ENCODE measurements at regions not wholly inside any gene's neighbourhood (a gene's known extent, or its start where the extent isn't known, plus 50 kb on each side); places are given as distances from the start of the nearest gene placed in this dataset.

- POLR2A ChIA-PET: interaction anchor here in 1 of 2 donors (0.6 kb wide), 1 partner anchor 274 kb away, joined by 3 read pairs; no protein-coding TSS in a partner anchor
- Histone ChIP-seq H3K4me3 (ENCODE audit: control insufficient read depth in 1 of 2, extremely low read depth in 1 of 2, low read length in 1 of 2) (no peak overlapping the region), H3K9me3 (no peaks in the 10 kb centered on the region), H3K27ac (ENCODE audit: low read length) (no peak overlapping the region), H3K27me3 (replicated peaks in 1 of 2; ENCODE audit: control insufficient read depth in 2 of 2, extremely low read depth in 1 of 2, insufficient read depth in 2 of 2, low read length in 1 of 2) (no peaks in the 10 kb centered on the region), H3K4me1 (ENCODE audit: control insufficient read depth in 1 of 2, extremely low read depth in 1 of 2, insufficient read depth in 2 of 2, low read length in 2 of 2) (no peaks in the 10 kb centered on the region), H3K36me3 (ENCODE audit: control insufficient read depth in 2 of 2, extremely low read depth in 1 of 2, insufficient read depth in 1 of 2, low read length in 1 of 2) (no peaks in the 10 kb centered on the region)
- CTCF ChIA-PET: no interaction called here
- Mint-ChIP-seq H3K27me3 (peaks cover 5 to 10% of the 10 kb centered on the region in 2 donors), H3K4me1 (no peaks in the 10 kb centered on the region), H3K4me3 (no peak overlapping the region), H3K27ac (no peak overlapping the region), H3K9me3 (peaks cover 0 to 9% (median 5%) of the 10 kb centered on the region in 3 donors), H3K36me3 (no peaks in the 10 kb centered on the region)
- no peak for DNase-seq
- ATAC-seq (replicated peaks in 1 of 4): no peak
- WGBS (ENCODE audit: insufficient coverage): no CpG with 5 or more reads among the region's 4 CpGs
Measured at GRCh38 chr4:17188547-17189400, 290.3 kb upstream of the LDB2 start.

- no peaks in the 10 kb centered on the region for H3K9me3 ChIP-seq
- 49% methylated on average over 2 of the region's 3 CpGs for WGBS (ENCODE audit: insufficient coverage)
Measured at GRCh38 chr4:17188125-17188524, 289.7 kb upstream of the LDB2 start.

GRCh38 chr4:17187003-17187402 lies 288.6 kb upstream of the LDB2 start:
- no peak overlapping the region for H3K27ac Mint-ChIP-seq
- Histone ChIP-seq H3K9me3 (no peaks in the 10 kb centered on the region), H3K27me3 (replicated peaks in 1 of 2; ENCODE audit: control insufficient read depth in 2 of 2, extremely low read depth in 1 of 2, insufficient read depth in 2 of 2, low read length in 1 of 2) (no peaks in the 10 kb centered on the region), H3K4me1 (ENCODE audit: control insufficient read depth in 1 of 2, extremely low read depth in 1 of 2, insufficient read depth in 2 of 2, low read length in 2 of 2) (no peaks in the 10 kb centered on the region), H3K27ac (ENCODE audit: low read length) (no peak overlapping the region), H3K4me3 (ENCODE audit: control insufficient read depth in 1 of 2, extremely low read depth in 1 of 2, low read length in 1 of 2) (no peak overlapping the region), H3K36me3 (ENCODE audit: control insufficient read depth in 2 of 2, extremely low read depth in 1 of 2, insufficient read depth in 1 of 2, low read length in 1 of 2) (no peaks in the 10 kb centered on the region)
- no peaks in the 10 kb centered on the region for H3K4me1 Mint-ChIP-seq
- POLR2A ChIA-PET: no interaction called here
- ATAC-seq (replicated peaks in 1 of 4) (no peak), DNase-seq (no peak)
- WGBS (ENCODE audit: insufficient coverage): 71% methylated on average over 3 of the region's 5 CpGs
- no peaks in the 10 kb centered on the region for H3K36me3 Mint-ChIP-seq
- CTCF ChIA-PET: no interaction called here
- H3K9me3 Mint-ChIP-seq: peaks cover 0 to 9% (median 5%) of the 10 kb centered on the region in 3 donors
- H3K27me3 Mint-ChIP-seq: peaks cover 5 to 13% of the 10 kb centered on the region in 2 donors
- H3K4me3 Mint-ChIP-seq: no peak overlapping the region

More at GRCh38 chr4:17188125-17188524, 289.7 kb upstream of the LDB2 start:
- H3K36me3 ChIP-seq (ENCODE audit: control insufficient read depth in 2 of 2, extremely low read depth in 1 of 2, insufficient read depth in 1 of 2, low read length in 1 of 2): no peaks in the 10 kb centered on the region
- no peaks in the 10 kb centered on the region for H3K27me3 ChIP-seq (replicated peaks in 1 of 2; ENCODE audit: control insufficient read depth in 2 of 2, extremely low read depth in 1 of 2, insufficient read depth in 2 of 2, low read length in 1 of 2)
- Mint-ChIP-seq H3K4me3 (no peak overlapping the region), H3K9me3 (peaks cover 0 to 9% (median 5%) of the 10 kb centered on the region in 3 donors), H3K27ac (no peak overlapping the region), H3K36me3 (no peaks in the 10 kb centered on the region), H3K27me3 (peaks cover 5 to 10% of the 10 kb centered on the region in 2 donors), H3K4me1 (no peaks in the 10 kb centered on the region)
- CTCF ChIA-PET: no interaction called here
- no peak for DNase-seq
- POLR2A ChIA-PET: no interaction called here
- ATAC-seq (replicated peaks in 1 of 4): no peak
- H3K27ac ChIP-seq (ENCODE audit: low read length): no peak overlapping the region
- H3K4me3 ChIP-seq (ENCODE audit: control insufficient read depth in 1 of 2, extremely low read depth in 1 of 2, low read length in 1 of 2): no peak overlapping the region
- H3K4me1 ChIP-seq (ENCODE audit: control insufficient read depth in 1 of 2, extremely low read depth in 1 of 2, insufficient read depth in 2 of 2, low read length in 2 of 2): no peaks in the 10 kb centered on the region

GRCh38 chr4:17182888-17183287 lies 284.4 kb upstream of the LDB2 start:
- no peak overlapping the region for H3K4me3 Mint-ChIP-seq
- WGBS (ENCODE audit: insufficient coverage): 70% methylated on average over 1 of the region's 4 CpGs

GRCh38 chr4:17174751-17175150 lies 276.3 kb upstream of the LDB2 start:
- no peak overlapping the region for H3K4me3 Mint-ChIP-seq
- H3K27ac Mint-ChIP-seq: no peak overlapping the region
- H3K4me1 Mint-ChIP-seq: no peaks in the 10 kb centered on the region
- Histone ChIP-seq H3K9me3 (no peaks in the 10 kb centered on the region), H3K27ac (ENCODE audit: low read length) (no peak overlapping the region), H3K4me1 (ENCODE audit: control insufficient read depth in 1 of 2, extremely low read depth in 1 of 2, insufficient read depth in 2 of 2, low read length in 2 of 2) (no peaks in the 10 kb centered on the region), H3K36me3 (ENCODE audit: control insufficient read depth in 2 of 2, extremely low read depth in 1 of 2, insufficient read depth in 1 of 2, low read length in 1 of 2) (no peaks in the 10 kb centered on the region), H3K4me3 (ENCODE audit: control insufficient read depth in 1 of 2, extremely low read depth in 1 of 2, low read length in 1 of 2) (no peak overlapping the region), H3K27me3 (replicated peaks in 1 of 2; ENCODE audit: control insufficient read depth in 2 of 2, extremely low read depth in 1 of 2, insufficient read depth in 2 of 2, low read length in 1 of 2) (no peaks in the 10 kb centered on the region)
- H3K27me3 Mint-ChIP-seq: peaks cover 6 to 19% of the 10 kb centered on the region in 2 donors
- no peaks in the 10 kb centered on the region for H3K36me3 Mint-ChIP-seq
- CTCF ChIA-PET: no interaction called here
- DNase-seq: no peak
- H3K9me3 Mint-ChIP-seq: peaks cover 0 to 7% (median 0%) of the 10 kb centered on the region in 3 donors
- POLR2A ChIA-PET: no interaction called here
- no peak for ATAC-seq (replicated peaks in 1 of 4)

More at GRCh38 chr4:17182888-17183287, 284.4 kb upstream of the LDB2 start:
- Histone ChIP-seq H3K27ac (ENCODE audit: low read length) (no peak overlapping the region), H3K4me3 (ENCODE audit: control insufficient read depth in 1 of 2, extremely low read depth in 1 of 2, low read length in 1 of 2) (no peak overlapping the region), H3K4me1 (ENCODE audit: control insufficient read depth in 1 of 2, extremely low read depth in 1 of 2, insufficient read depth in 2 of 2, low read length in 2 of 2) (no peaks in the 10 kb centered on the region), H3K36me3 (ENCODE audit: control insufficient read depth in 2 of 2, extremely low read depth in 1 of 2, insufficient read depth in 1 of 2, low read length in 1 of 2) (no peaks in the 10 kb centered on the region), H3K27me3 (replicated peaks in 1 of 2; ENCODE audit: control insufficient read depth in 2 of 2, extremely low read depth in 1 of 2, insufficient read depth in 2 of 2, low read length in 1 of 2) (no peaks in the 10 kb centered on the region), H3K9me3 (no peaks in the 10 kb centered on the region)
- no peaks in the 10 kb centered on the region for H3K4me1 Mint-ChIP-seq
- CTCF ChIA-PET: no interaction called here
- H3K27ac Mint-ChIP-seq: no peak overlapping the region
- peaks cover 0 to 6% (median 4%) of the 10 kb centered on the region in 3 donors for H3K9me3 Mint-ChIP-seq
- no peaks in the 10 kb centered on the region for H3K36me3 Mint-ChIP-seq
- POLR2A ChIA-PET: no interaction called here
- ATAC-seq (replicated peaks in 1 of 4): no peak
- H3K27me3 Mint-ChIP-seq: peaks cover 3 to 21% of the 10 kb centered on the region in 2 donors
- no peak for DNase-seq

GRCh38 chr4:17173300-17173699 lies 274.9 kb upstream of the LDB2 start:
- ChIA-PET POLR2A (no interaction called here), CTCF (no interaction called here)
- Histone ChIP-seq H3K27me3 (replicated peaks in 1 of 2; ENCODE audit: control insufficient read depth in 2 of 2, extremely low read depth in 1 of 2, insufficient read depth in 2 of 2, low read length in 1 of 2) (no peaks in the 10 kb centered on the region), H3K36me3 (ENCODE audit: control insufficient read depth in 2 of 2, extremely low read depth in 1 of 2, insufficient read depth in 1 of 2, low read length in 1 of 2) (no peaks in the 10 kb centered on the region), H3K4me3 (ENCODE audit: control insufficient read depth in 1 of 2, extremely low read depth in 1 of 2, low read length in 1 of 2) (no peak overlapping the region), H3K27ac (ENCODE audit: low read length) (no peak overlapping the region), H3K9me3 (no peaks in the 10 kb centered on the region), H3K4me1 (ENCODE audit: control insufficient read depth in 1 of 2, extremely low read depth in 1 of 2, insufficient read depth in 2 of 2, low read length in 2 of 2) (no peaks in the 10 kb centered on the region)
- H3K4me3 Mint-ChIP-seq: no peak overlapping the region
- 75% methylated on average over 4 of the region's 5 CpGs for WGBS (ENCODE audit: insufficient coverage)
- peaks cover 0 to 8% (median 0%) of the 10 kb centered on the region in 3 donors for H3K9me3 Mint-ChIP-seq
- no peak overlapping the region for H3K27ac Mint-ChIP-seq
- ATAC-seq (replicated peaks in 1 of 4) (no peak), DNase-seq (no peak)
- peaks cover 3 to 15% of the 10 kb centered on the region in 2 donors for H3K27me3 Mint-ChIP-seq
- no peaks in the 10 kb centered on the region for H3K4me1 Mint-ChIP-seq
- no peaks in the 10 kb centered on the region for H3K36me3 Mint-ChIP-seq
